HEK293T (cell line): ENCODE measurements at regions not wholly inside any gene's neighbourhood (a gene's known extent, or its start where the extent isn't known, plus 50 kb on each side); places are given as distances from the start of the nearest gene placed in this dataset.

ENCODE experiments used
- ARNT ChIP-seq: fragments of 450-650 bp; IDR thresholded peaks from 2 replicates; pipeline ENCODE4 v1.6.1; 2017; ENCODE audit warnings: mild to moderate bottlenecking
- BHLHE40 ChIP-seq: fragments of 450-650 bp; IDR thresholded peaks from 2 replicates; pipeline ENCODE4 v1.6.1; 2016; ENCODE audit warnings: mild to moderate bottlenecking, moderate library complexity, borderline replicate concordance
- CTBP1 ChIP-seq: fragments of 450-650 bp; IDR thresholded peaks from 2 replicates; pipeline ENCODE4 v1.6.1; 2016; ENCODE audit warnings: borderline replicate concordance
- ELF4 ChIP-seq: fragments of 450-650 bp; IDR thresholded peaks from 2 replicates; pipeline ENCODE4 v1.6.1; 2017; ENCODE audit warnings: antibody characterized with exemption
- FOXA1 ChIP-seq: fragments of 450-650 bp; IDR thresholded peaks from 2 replicates; pipeline ENCODE4 v1.6.1; 2016; ENCODE audit warnings: mild to moderate bottlenecking
- FOXK2 ChIP-seq: fragments of 450-650 bp; IDR thresholded peaks from 2 replicates; pipeline ENCODE4 v1.6.1; 2016; ENCODE audit warnings: mild to moderate bottlenecking
- FOXM1 ChIP-seq: fragments of 450-650 bp; IDR thresholded peaks from 2 replicates; pipeline ENCODE4 v1.6.1; 2017; ENCODE audit warnings: mild to moderate bottlenecking, borderline replicate concordance
- HDGF ChIP-seq: fragments of 450-650 bp; IDR thresholded peaks from 2 replicates; pipeline ENCODE4 v1.6.1; 2017; ENCODE audit warnings: antibody characterized with exemption, borderline replicate concordance
- L3MBTL2 ChIP-seq: fragments of 450-650 bp; conservative IDR thresholded peaks from 2 replicates; pipeline ENCODE4 v1.6.1; 2016; ENCODE audit warnings: mild to moderate bottlenecking
- LEF1 ChIP-seq: fragments of 450-650 bp; IDR thresholded peaks from 2 replicates; pipeline ENCODE4 v1.6.1; 2017; ENCODE audit warnings: mild to moderate bottlenecking, borderline replicate concordance
- SP1 ChIP-seq: fragments of 450-650 bp; IDR thresholded peaks from 2 replicates; pipeline ENCODE4 v1.6.1; 2017
- TARDBP ChIP-seq: fragments of 450-650 bp; IDR thresholded peaks from 2 replicates; pipeline ENCODE4 v1.6.1; 2016
- ZNF384 ChIP-seq: fragments of 450-650 bp; IDR thresholded peaks from 2 replicates; pipeline ENCODE4 v1.6.1; 2016
- TF ChIP-seq, protein P1 (sequence below): fragments of 450-650 bp; IDR thresholded peaks from 2 replicates; pipeline ENCODE4 v1.6.1; 2016

DNA sequence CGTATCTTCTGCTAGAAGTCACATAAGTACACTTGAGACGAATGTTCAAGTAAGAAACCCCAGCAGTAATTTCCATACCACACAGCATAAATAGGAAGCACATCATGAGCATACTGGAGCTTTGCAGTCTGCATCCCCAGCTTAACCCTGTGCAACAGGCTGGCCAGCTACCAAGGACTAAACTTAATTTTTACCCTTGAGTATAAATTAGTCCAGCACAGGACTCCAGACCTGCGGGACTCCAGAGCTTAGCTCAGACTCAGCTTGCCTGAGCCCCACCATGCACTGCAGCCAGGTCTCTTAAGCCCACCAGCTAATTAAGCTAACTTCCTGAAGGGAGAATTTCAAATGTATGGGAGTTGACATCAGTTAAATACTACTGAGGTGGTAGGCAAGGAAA is 491.0 kb downstream of the ARHGEF28 start:
- TF ChIP-seq, protein P1, sequence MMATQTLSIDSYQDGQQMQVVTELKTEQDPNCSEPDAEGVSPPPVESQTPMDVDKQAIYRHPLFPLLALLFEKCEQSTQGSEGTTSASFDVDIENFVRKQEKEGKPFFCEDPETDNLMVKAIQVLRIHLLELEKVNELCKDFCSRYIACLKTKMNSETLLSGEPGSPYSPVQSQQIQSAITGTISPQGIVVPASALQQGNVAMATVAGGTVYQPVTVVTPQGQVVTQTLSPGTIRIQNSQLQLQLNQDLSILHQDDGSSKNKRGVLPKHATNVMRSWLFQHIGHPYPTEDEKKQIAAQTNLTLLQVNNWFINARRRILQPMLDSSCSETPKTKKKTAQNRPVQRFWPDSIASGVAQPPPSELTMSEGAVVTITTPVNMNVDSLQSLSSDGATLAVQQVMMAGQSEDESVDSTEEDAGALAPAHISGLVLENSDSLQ = no peak
- TF ChIP-seq BHLHE40 (no peak), ZNF384 (no peak), ARNT (no peak), HDGF (no peak), TARDBP (no peak), SP1 (no peak), FOXK2 (no peak), LEF1 (no peak), CTBP1 (no peak), ELF4 (no peak), L3MBTL2 (no peak), FOXA1 (no peak), FOXM1 (no peak)
